Small intestine (tissue), 7 donors: ENCODE measurements at regions not wholly inside any gene's neighbourhood (a gene's known extent, or its start where the extent isn't known, plus 50 kb on each side); places are given as distances from the start of the nearest gene placed in this dataset.

ENCODE experiments used
- DNase-seq, 2 donors: peaks; one replicate each; pipeline versions ENCODE4 v3.0.0 to v3.0.0-alpha.2; 2013
- FAIRE-seq: peaks from 2 replicates; lab custom pipeline; 2012; peaks lifted over from hg19 to GRCh38; lab: Jason Lieb, UNC
- H3K27ac ChIP-seq, 3 donors: one replicate each; pipeline ENCODE4 v1.5.1; 2013; ENCODE audit warnings: low read length in 2 of 3, mild to moderate bottlenecking in 2 of 3, control low read depth in 1 of 3, inconsistent platforms in 1 of 3, low read depth in 1 of 3, moderate library complexity in 1 of 3
- H3K27me3 ChIP-seq, 3 donors: one replicate each; pipeline ENCODE4 v1.6.1; 2013; ENCODE audit warnings: low read length in 3 of 3, inconsistent platforms in 1 of 3; ENCODE audit not compliant: control insufficient read depth in 3 of 3, insufficient read depth in 3 of 3
- H3K36me3 ChIP-seq, 3 donors: one replicate each; pipeline ENCODE4 v1.6.1; 2013; ENCODE audit warnings: low read length in 3 of 3, inconsistent platforms in 1 of 3, low read depth in 1 of 3, mild to moderate bottlenecking in 1 of 3, moderate library complexity in 1 of 3; ENCODE audit not compliant: control insufficient read depth in 3 of 3, insufficient read depth in 2 of 3
- H3K4me1 ChIP-seq, 3 donors: one replicate each; pipeline ENCODE4 v1.6.1; 2013; ENCODE audit warnings: low read length in 2 of 3, inconsistent platforms in 1 of 3, low read depth in 1 of 3, mild to moderate bottlenecking in 1 of 3, moderate library complexity in 1 of 3; ENCODE audit not compliant: control insufficient read depth in 3 of 3, insufficient read depth in 2 of 3
- H3K4me3 ChIP-seq, 3 donors: one replicate each; pipeline ENCODE4 v1.5.1; 2013; ENCODE audit warnings: low read length in 3 of 3, control low read depth in 1 of 3, inconsistent platforms in 1 of 3, low read depth in 1 of 3, mild to moderate bottlenecking in 1 of 3, moderate library complexity in 1 of 3
- H3K9me3 ChIP-seq, 2 donors: one replicate each; pipeline ENCODE4 v1.6.1; 2013; ENCODE audit warnings: low read depth in 1 of 2, low read length in 1 of 2; ENCODE audit not compliant: control insufficient read depth in 2 of 2, insufficient read depth in 1 of 2
- WGBS, 3 donors: extraction: QIAGEN DNeasy Blood & Tissue Kit; methylation state at CpG; one replicate each; pipeline ENCODE4 v1.1.7; 2013; 5-methylcytosine and 5-hydroxymethylcytosine counted together
- donor health status: healthy with polysubstance abuse.
- donor health status: control.
- donor health status: control.
- donor health status: Bipolar disorder and iron deficiency.
- donor health status: healthy.

GRCh38 chr12:58602736-58603135 lies 317.6 kb downstream of the LRIG3 start:
- Histone ChIP-seq H3K36me3 (no peaks in the 10 kb centered on the region), H3K4me1 (no peaks in the 10 kb centered on the region), H3K4me3 (no peak overlapping the region), H3K27ac (no peak overlapping the region), H3K27me3 (no peaks in the 10 kb centered on the region), H3K9me3 (no peaks in the 10 kb centered on the region)
- 76 to 81% (median 78%) methylated on average over 1 of the region's 1 CpG for WGBS, 3 donors
- no peak for DNase-seq
- FAIRE-seq = no peak

GRCh38 chr12:58607805-58608204 lies 312.5 kb downstream of the LRIG3 start:
- Histone ChIP-seq H3K4me1 (no peaks in the 10 kb centered on the region), H3K27me3 (no peaks in the 10 kb centered on the region), H3K4me3 (no peak overlapping the region), H3K36me3 (no peaks in the 10 kb centered on the region), H3K9me3 (no peaks in the 10 kb centered on the region), H3K27ac (no peak overlapping the region)
- 1 to 33% (median 2%) methylated on average over 1 of the region's 1 CpG for WGBS, 3 donors
- FAIRE-seq (no peak), DNase-seq (no peak)

GRCh38 chr12:58608711-58609110 lies 311.6 kb downstream of the LRIG3 start:
- H3K4me3 ChIP-seq = no peak overlapping the region
- WGBS, 3 donors = 55 to 83% (median 58%) methylated on average over 1 of the region's 1 CpG

GRCh38 chr12:58615047-58615446 lies 305.3 kb downstream of the LRIG3 start:
- DNase-seq = no peak
- Histone ChIP-seq H3K36me3 (no peaks in the 10 kb centered on the region), H3K27ac (no peak overlapping the region), H3K9me3 (no peaks in the 10 kb centered on the region), H3K4me3 (no peak overlapping the region), H3K27me3 (no peaks in the 10 kb centered on the region), H3K4me1 (no peaks in the 10 kb centered on the region)
- 49 to 73% (median 63%) methylated on average over 2 of the region's 2 CpGs for WGBS, 3 donors
- FAIRE-seq = no peak

More at GRCh38 chr12:58608711-58609110, 311.6 kb downstream of the LRIG3 start:
- Histone ChIP-seq H3K27me3 (no peaks in the 10 kb centered on the region), H3K9me3 (no peaks in the 10 kb centered on the region), H3K36me3 (no peaks in the 10 kb centered on the region), H3K4me1 (no peaks in the 10 kb centered on the region), H3K27ac (no peak overlapping the region)
- DNase-seq = no peak
- no peak for FAIRE-seq

GRCh38 chr12:58615576-58615975 lies 304.7 kb downstream of the LRIG3 start:
- no peaks in the 10 kb centered on the region for H3K4me1 ChIP-seq
- DNase-seq (no peak), FAIRE-seq (no peak)
- H3K27me3 ChIP-seq = no peaks in the 10 kb centered on the region
- no peak overlapping the region for H3K27ac ChIP-seq
- H3K9me3 ChIP-seq = no peaks in the 10 kb centered on the region
- H3K4me3 ChIP-seq = no peak overlapping the region
- H3K36me3 ChIP-seq = no peaks in the 10 kb centered on the region

GRCh38 chr12:58616618-58617017 lies 303.7 kb downstream of the LRIG3 start:
- Histone ChIP-seq H3K27me3 (no peaks in the 10 kb centered on the region), H3K36me3 (no peaks in the 10 kb centered on the region), H3K4me3 (no peak overlapping the region), H3K27ac (no peak overlapping the region), H3K4me1 (no peaks in the 10 kb centered on the region), H3K9me3 (no peaks in the 10 kb centered on the region)
- WGBS, 3 donors = 15 to 53% (median 21%) methylated on average over 1 of the region's 1 CpG
- DNase-seq (no peak), FAIRE-seq (no peak)

GRCh38 chr12:58621126-58621525 lies 299.2 kb downstream of the LRIG3 start:
- 46 to 72% (median 61%) methylated on average over 5 of the region's 5 CpGs for WGBS, 3 donors
- FAIRE-seq (no peak), DNase-seq (no peak)
- Histone ChIP-seq H3K4me3 (no peak overlapping the region), H3K4me1 (no peaks in the 10 kb centered on the region), H3K9me3 (peaks cover 0 to 5% of the 10 kb centered on the region in 2 donors), H3K36me3 (no peaks in the 10 kb centered on the region), H3K27ac (no peak overlapping the region), H3K27me3 (no peaks in the 10 kb centered on the region)

GRCh38 chr12:58629376-58629775 lies 290.9 kb downstream of the LRIG3 start:
- 71 to 86% (median 74%) methylated on average over 1 of the region's 1 CpG for WGBS, 3 donors
- Histone ChIP-seq H3K36me3 (no peaks in the 10 kb centered on the region), H3K4me1 (no peaks in the 10 kb centered on the region), H3K9me3 (peaks cover 0 to 10% of the 10 kb centered on the region in 2 donors), H3K27ac (no peak overlapping the region), H3K4me3 (no peak overlapping the region), H3K27me3 (no peaks in the 10 kb centered on the region)
- DNase-seq = no peak
- no peak for FAIRE-seq

GRCh38 chr12:58633479-58633878 lies 286.8 kb downstream of the LRIG3 start:
- Histone ChIP-seq H3K4me1 (no peaks in the 10 kb centered on the region), H3K27me3 (no peaks in the 10 kb centered on the region), H3K27ac (no peak overlapping the region), H3K36me3 (no peaks in the 10 kb centered on the region), H3K4me3 (no peak overlapping the region), H3K9me3 (peaks cover 0 to 5% of the 10 kb centered on the region in 2 donors)
- no peak for FAIRE-seq
- DNase-seq = no peak
